ENCODE measurements at regions not wholly inside any gene's neighbourhood (a gene's known extent, or its start where the extent isn't known, plus 50 kb on each side); places are given as distances from the start of the nearest gene placed in this dataset.
"Not testable (repeated sequence)": the region's sequence is repeated elsewhere in the genome, so short reads cannot be mapped to it uniquely, and the experiment has no call there.

DNA sequence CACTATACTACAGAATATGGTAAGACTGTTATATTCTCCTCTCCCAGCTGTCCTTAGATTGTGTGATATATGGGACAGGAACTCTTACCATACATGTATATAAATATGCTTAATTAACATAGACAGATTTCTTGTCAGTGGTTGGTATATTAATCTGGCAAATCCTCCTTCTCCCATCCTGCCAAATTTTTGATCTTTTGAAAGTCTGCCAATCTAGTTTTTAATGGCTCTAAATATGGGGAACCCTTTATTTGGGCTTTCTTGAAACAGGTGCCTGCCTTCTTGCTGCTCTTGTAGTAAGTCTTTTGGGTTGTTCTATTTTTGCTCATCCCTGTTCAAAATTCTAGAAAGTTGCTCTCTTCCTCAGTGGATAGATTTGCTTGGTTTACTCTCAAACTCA lies 63.5 kb downstream of the SPATA31D1 start:
- no peak for DNase-seq (ENCODE audit: low spot score)

DNA sequence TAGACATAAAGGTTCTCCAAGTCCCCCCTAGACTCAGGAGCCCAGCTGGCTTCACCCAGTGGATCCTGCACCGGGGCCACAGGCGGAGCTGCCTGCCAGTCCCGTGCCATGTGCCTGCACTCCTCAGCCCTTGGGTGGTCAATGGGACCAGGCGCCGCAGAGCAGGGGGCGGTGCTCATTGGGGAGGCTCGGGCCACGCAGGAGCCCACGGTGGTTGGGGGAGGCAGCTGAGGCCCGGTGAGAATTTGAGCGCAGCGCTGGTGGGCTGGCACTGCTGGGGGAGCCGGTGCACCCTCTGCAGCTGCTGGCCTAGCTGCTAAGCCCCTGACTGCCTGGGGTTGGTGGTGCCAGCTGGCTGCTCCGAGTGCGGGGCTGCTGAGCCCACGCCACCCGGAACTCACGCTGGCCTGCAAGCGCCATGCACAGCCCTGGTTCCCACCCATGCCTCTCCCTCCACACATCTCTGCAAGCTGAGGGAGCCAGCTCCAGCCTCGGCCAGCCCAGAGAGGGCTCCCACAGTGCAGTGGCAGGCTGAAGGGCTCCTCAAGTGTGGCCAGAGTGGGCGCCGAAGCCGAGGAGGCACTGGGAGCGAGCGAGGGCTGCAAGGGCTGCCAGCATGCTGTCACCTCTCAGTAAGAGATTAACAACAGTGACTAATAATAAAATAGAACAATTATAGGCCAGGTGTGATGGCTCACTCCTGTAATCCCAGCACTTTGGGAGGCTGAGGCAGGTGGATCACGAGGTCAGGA lies 65.9 kb downstream of the SPATA31D1 start:
- DNase-seq (ENCODE audit: low spot score), result no peak

DNA sequence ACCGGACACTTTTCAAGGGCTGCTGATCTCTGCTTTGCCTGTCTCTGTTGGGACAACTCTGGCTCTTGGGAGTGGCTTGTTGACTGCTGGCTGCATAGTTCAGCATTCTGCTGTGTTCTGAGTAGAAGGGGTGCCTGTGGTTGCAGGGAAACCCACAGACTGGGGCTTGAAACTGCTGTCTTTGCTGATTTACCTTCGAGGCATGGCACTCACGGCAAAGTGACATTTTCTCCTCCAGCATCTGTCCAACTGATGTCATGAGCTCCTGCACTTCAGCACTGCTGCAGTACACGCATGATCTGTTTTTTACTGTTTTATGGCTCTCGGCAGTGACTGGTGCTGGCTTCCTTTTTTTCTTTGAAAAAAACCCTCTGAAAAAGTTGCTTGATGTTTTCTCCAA lies 69.2 kb downstream of the SPATA31D1 start:
- DNase-seq (ENCODE audit: low spot score), result no peak

DNA sequence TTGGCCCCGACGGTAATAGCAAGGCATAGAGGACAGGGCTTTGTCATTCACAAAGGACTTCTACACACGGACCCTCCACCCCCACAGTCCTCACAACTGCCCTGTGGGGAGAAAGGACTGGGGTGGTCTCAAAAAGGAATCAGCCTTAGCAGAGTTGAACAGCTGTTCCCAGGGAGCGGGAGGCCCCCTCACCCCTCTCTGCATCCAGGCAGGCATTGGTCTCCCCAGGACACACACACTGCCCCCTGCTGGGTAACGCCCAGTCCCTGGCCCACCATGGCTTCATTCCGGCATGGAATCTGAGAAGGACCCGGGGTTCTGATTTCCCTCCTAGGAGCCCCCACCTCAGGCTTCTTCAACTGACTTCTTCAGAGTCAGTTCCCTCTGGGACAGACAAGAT lies 73.2 kb downstream of the SPATA31D1 start:
- DNase-seq (ENCODE audit: low spot score), result not testable (repeated sequence)

DNA sequence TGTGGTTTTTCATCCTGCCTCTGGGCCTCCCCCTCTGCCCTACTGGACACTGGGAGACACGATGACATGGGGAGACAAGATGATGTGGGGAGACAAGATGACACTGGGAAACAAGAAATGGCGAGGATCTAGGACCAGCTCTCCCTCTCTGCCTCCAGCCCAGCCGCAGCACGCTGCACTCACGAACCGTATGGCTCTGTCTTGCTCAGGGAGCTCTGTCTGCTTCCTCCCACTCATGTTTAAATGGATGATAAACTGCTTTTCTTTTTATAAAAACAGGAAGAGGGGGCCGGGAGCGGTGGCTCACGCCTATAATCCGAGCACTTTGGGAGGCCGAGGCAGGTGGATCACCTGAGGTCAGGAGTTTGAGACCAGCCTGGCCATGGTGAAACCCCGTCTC lies 73.7 kb downstream of the SPATA31D1 start:
- no peak for DNase-seq (ENCODE audit: low spot score)

DNA sequence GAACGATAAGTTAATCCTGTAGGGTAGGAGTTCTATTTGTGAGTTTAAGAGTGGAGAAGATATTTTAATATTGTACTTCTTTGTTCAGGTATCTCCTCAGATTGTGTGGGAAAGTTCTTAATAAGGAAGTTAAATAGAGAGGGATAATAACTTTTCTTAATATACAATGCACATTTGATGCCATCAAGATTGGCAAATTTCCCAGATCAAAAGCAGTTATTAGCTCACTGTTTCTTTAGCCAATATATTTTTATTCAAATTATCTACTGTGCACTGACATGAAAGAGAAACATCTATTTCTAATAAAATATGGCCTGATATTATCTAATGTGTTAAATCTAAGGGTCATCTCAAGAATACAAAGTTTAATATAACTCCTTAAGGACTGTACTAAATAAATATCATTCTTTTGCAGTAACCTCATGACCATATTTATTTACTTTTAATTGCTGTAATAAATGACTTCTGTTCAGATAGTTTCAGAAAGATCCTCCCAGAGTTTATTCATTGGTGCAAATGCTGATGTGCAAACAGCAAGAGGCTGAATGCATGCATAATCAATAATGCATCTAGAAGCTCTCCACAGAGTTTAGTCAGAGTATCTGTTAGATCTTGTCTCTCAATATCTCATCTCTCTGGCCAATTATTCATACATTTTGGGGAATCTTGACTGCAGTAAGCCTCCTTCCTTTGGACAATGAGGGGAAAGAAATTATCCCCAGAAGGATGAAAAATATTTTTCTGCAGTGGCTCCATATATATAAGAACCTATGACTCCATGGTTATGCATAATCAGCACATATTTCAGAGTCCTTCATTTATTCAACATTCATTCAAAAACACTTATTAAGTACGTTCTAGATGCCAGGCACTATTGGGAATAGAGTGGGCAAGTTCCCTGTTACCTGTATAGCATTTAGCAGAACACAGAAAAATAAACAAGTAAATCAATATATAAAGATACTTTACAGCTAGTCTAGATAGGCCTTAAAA lies 85.3 kb downstream of the SPATA31D1 start:
- DNase-seq (ENCODE audit: low spot score), result no peak

DNA sequence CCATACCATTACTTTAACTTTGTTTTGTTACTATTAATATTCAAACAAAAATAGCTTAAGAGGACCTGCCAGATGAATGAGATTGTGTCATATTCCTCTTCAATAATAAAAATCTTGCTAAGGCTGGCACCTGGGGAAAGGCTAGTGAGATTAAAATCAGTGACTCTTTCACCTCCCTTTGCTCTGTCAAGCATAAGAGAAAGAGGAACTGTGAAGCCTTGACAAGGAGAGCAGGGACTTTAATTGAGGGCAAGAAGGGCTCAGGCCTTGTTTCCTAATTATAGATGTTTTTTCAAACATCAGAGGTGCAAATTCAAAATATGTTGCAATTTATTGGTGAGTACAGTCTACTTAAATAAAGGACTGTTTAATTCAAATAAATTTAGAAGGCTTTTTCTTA lies 91.7 kb downstream of the SPATA31D1 start:
- no peak for DNase-seq (ENCODE audit: low spot score)

DNA sequence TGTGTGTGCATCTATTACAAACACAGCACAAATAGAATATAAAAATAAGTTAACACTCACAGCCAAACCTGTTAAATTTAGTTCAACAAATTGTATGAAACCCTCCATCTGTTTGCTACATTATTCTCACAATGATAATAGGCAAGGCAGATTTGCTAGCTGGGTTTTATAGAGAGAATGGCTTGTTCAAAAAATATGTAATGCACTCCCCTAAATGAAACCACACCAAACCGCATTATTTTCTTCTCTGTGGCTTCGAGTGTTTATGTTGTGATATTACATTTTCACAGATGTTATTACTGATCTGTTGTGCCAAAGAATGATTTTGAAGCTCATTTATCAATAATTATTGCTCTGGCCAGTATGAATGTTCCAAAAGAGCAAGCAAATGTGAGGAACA lies 92.9 kb downstream of the SPATA31D1 start:
- no peak for DNase-seq (ENCODE audit: low spot score)

DNA sequence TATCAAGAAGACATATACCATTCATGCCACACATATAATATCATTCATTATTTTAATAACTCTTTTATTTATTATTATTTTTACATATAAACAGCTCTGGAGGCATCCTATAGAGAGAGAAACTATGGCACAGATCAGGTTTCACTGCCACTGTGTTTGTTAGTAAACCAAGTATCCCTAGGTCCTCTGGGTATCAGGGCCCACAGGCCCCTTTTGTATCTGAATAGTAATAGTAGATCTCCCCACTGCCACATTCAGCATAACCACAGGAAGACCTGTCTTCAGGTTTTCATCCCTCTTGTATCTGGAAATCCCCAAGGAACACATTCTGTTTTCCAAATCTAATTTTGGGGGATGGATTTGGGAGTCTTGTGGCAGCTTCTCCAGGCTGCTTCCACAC lies 94.0 kb downstream of the SPATA31D1 start:
- DNase-seq (ENCODE audit: low spot score), result no peak

DNA sequence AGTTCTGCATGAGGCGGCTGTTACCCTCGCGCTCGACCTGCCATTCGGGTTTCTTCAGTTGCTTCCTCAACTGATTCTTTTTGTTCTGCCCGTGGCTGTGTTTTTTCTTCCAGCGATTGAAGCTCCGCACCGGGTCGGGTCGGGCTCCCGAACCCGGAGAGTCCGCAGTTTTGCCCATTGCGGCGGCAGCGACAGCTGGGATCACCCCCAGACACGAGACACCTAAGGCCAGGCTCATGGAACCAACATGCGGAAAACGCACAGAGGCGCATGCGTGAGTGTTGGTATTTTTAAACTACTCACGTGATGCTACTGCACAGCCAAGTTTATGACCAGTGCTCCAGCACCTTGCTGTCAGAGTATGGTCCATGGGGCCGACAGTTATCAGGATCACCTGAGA lies 100.0 kb downstream of the SPATA31D1 start:
- DNase-seq (ENCODE audit: low spot score), result no peak

DNA sequence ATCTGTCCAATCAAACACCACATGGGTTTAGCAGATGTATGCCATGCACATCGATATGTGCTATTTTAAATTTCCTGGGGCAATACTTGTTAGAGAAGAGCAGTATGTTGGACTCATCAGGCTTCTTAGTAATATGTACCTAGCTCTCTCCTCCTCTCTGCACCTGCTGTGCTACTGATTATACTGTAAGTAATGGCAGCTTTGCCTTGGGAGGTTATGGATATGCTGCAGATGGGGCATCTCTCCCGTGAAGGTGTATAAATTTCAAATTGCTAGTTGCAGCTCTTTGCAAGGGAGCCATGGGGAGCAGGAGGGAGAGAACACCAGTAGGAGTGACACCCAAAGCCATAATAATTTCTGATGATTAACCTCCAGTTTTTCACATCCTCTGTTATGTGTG lies 101.5 kb downstream of the SPATA31D1 start:
- no peak for DNase-seq (ENCODE audit: low spot score)

DNA sequence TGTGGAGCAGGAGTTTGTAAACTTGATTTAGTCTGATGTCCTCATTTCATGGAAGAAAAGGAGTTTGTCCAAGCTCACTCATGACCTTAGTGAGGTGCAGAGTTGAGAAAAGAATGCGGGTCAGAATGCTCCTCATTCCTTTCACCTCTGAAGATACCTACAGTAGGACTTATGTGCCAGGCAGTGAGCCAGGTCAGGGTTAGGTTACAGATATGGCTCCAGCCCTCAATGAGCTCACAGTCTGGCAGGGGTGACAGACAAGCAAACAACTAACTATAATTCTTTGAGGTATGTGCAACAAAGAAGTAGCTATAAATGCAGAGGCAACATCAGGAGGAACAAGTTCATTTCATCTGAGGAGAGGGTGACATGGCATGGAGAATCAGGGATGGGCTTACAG lies 102.5 kb downstream of the SPATA31D1 start:
- no peak for DNase-seq (ENCODE audit: low spot score)

DNA sequence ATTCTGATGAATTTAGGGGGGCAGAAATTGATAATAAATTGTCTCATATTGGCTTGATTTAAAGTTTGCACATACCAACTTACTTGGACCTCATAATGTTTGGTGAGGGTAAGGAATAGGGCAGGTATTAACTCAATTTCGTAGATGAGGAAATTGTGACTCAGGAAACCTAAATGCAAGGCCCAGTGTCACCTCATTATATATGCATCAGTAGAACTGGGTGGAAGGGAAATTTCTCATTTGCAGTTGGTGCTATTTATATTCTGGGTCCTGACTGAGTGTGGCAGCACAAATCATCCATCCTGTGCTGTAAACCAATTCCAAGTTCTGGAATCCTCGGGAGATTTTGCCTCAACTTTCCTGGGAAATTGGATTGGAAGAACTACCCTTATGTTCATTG lies 103.0 kb downstream of the SPATA31D1 start:
- DNase-seq (ENCODE audit: low spot score), result no peak

DNA sequence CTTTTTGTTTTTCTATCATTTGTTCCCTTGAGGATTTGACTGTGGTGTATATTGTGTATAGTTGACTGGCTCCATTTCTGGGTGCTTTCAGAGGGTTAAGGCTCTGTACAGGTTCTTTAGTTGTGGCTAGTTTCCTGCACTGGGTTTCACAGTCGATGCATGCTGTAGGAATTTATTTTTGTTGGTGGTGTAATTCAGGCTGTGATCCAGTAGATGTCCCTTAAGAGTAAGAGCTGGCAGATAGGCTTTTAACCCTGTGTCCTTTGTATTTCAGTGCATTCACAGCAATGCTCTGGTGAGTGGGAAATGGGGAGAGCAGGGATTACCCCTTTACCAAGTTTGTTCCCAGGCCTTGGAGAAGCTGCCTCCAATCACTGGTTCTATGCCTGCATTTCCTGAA lies 112.9 kb downstream of the SPATA31D1 start:
- DNase-seq (ENCODE audit: low spot score), result no peak

DNA sequence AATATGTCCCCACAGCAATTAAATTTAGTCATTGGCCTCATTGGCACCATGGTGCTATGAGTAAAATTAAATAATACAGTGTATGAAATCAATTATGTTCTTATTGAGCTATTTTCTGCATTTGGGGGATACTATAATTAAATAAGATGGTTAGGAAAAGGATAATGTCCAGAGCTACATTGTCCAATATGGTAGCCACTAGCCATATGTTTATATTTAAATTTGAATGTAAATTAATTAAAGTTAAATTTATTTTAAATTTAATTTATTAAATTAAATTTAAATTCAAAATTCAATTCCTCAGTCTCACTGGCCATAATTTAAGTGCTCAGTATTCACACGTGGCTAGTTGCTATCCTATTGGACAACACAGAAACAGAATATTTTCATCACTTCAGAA lies 115.7 kb downstream of the SPATA31D1 start:
- DNase-seq (ENCODE audit: low spot score), result no peak

DNA sequence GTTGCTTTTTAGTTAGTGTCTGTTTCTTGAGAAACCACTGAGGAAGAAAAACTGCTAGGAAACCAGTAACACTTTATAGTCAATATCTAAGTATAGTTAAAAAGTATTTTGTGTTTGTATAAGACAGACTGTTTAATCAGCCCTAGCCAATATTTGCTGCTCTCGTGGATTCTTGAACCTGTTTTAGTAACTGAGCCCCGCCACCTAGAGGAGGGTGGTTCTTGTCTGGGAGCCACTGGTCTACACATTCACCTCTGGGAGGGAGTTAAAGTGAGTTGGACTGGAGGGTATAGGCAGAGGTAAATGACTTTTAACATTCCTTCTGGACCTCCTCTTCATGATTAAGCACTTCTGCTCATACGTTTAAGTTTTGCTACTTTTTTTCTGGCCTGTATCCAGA lies 117.2 kb downstream of the SPATA31D1 start:
- DNase-seq (ENCODE audit: low spot score), result no peak

DNA sequence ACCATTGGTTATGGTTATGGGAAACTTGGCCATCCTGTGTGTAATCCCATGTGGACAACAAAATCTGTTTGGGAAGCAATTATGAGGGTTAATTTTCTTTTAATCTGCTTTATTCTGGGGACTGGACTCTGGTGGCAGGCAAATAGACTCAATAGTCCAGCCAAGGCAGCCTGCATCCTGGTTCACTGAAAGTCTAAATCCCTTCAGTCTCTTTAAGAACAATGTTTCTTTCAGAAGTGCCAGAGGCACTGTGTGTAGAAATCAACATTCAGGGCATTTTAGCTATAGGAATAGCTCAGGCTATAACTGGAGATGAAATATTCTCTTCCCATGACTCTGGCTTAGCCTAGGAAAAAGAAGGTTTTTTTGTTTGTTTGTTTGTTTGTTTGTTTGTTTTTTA lies 118.0 kb downstream of the SPATA31D1 start:
- no peak for DNase-seq (ENCODE audit: low spot score)

DNA sequence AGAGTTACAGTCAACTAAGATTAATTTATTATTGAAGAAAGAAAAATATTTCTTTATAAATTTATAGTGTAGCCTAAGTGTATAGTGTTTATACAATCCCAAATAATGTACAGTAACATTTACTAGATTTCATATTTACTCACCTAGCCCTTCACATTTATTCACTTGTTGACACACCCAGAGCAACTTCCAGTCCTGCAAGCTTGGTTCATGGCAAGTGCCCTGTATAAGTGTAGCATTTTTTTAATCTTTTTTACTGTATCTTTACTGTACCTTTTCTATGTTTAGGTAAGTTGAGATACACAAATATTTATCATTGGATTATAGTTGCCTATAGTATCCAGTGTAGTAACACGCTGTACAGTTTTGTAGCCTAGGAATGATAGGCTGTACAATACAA lies 119.9 kb downstream of the SPATA31D1 start:
- no peak for DNase-seq (ENCODE audit: low spot score)

DNA sequence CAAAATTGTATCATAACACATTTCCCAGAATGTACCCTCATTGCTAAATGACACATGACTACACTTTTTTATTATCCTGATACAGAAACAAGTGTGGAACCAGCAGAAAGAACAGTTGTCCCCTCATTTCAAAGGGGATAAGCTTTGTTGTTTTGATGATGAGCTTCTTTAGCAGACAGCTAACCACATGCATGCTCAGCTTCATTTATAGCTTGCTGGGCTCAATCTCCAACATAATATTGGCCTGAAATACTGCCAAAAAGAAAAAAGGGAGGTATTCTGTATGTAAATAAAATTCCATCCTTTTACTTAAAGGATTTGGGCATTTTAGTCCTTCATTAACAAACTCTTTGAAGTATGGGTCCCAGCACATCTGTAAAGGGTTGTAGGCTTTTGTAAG lies 120.4 kb downstream of the SPATA31D1 start:
- no peak for DNase-seq (ENCODE audit: low spot score)

DNA sequence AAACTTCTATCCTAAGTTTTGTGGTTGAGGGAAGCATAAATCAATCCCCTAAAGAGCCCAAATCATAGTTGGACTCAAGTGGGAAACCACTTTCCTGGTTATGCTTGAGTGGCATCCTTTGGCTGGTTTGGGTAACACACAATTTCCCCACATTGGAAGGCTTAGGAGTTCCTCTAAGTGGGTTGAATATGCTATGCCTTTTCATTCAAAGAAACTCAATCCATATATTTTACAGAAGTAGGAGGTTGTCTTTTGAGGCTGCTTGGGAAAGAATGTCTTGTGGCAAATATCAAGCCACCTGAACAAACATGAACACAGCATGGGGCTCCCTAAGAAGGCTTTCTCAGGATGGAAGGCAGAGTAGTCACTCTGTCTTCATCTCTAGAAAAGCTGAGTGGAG lies 121.1 kb downstream of the SPATA31D1 start:
- DNase-seq (ENCODE audit: low spot score), result no peak

DNA sequence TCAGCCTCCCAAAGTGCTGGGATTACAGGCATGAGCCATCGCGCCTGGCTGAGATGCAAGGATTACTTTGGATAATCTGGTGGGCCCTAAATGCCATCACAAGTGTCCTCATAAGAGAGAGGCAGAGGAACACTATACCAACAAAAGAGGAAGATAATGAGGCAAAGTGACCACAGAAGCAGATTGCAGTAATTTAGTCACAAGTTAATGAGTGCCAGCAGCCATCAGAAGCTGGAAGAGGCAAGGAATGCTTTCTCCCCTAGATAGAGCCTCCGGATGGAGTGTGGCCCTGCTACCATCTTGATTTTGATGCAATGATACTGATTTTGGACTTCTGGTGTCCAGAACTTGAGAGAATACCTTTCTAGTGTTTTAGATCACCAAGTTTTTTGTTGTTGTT lies 122.3 kb downstream of the SPATA31D1 start:
- no peak for DNase-seq (ENCODE audit: low spot score)

DNA sequence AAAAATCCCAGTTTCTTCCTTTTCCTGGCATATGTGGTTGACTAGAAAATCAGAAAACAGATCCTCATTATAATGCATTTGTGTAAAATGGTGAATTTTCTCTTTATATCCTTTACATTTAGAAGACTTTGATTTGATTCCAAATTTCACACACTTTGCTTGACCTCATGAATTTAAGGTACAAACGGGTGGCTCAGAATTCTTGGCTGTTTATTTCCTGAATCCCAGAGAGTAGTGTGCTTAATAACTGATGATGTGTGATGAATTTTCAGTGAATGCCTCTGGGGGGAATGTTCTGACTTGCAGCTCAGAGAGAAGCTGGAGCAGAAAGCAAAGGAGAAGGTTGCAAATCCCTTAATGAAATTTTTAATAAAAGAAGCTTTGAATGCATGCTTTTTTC lies 126.8 kb downstream of the SPATA31D1 start:
- DNase-seq (ENCODE audit: low spot score), result no peak

DNA sequence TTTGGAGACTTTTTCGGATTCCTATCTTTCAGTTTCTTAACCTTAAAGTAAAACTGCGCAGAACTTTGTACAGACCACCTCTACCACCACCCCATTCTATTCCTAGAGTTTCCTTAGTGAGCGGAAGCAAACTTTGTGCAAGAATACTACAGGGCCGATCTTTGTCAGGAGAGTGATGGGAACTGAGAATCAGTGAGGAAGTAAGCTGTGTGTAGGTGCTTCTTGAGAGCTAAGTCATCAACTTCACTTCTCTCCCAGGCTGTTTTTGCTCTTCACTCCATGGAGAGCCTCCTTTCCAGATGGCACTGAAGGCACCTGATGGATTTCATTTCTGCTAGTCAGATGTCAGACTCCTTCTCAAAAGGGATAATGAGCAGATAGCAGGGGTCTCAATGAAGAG lies 127.3 kb downstream of the SPATA31D1 start:
- DNase-seq (ENCODE audit: low spot score), result no peak

All from activated CD4-positive, alpha-beta T cell treated with anti-CD3 and anti-CD28 coated beads, Interleukin-2, Interleukin-4, amounts not matched to agents 100 ng/mL and 50 ng/mL, durations not matched to agents 16 hours and 8 hours (primary cell).